ENCODE measurements at regions not wholly inside any gene's neighbourhood (a gene's known extent, or its start where the extent isn't known, plus 50 kb on each side); places are given as distances from the start of the nearest gene placed in this dataset.

DNA sequence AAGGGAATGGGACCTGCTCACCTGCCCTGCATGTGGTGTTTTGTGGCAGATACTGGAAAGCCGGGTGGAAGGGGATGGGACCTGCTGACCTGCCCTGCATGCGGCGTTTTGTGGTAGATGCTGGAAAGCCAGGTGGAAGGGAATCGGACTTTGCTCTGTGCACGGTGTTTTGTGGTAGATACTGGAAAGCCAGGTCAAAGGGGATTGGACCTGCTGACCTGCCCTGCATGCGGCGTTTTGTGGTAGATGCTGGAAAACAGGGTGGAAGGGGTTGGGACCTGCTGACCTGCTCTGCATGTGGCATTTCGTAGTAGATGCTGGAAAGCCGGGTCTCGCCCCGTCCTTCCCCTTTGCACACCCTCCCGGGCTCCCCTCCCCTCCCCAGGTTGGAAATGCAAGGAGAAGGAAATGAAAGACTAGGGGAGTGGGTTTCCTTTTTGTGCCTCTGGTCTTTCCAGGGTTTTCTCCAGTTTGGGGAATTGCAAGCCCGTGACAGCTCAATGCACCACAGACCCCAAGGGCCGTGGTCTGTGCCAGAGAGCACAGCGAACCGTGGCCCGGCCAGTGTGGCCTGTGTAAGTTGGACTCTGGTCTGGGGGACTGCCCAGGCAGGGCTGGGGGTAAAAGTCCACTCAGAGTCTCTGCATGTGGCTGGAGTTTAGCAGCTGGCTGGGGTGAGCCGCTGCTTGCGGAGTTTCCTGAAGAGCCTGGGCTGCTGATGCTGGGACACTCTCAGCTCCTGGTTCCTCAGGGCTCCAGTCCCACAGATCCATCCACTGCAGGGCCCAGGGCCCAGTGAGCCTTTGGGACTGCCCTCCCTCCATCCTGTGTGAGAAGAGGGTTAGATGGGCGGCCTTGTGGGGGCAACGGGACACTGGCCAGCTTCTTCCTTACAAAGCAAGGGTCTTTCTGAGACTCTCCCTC is 105.5 kb downstream of the CRYAA start:
- no peak for DNase-seq (ENCODE audit: low spot score)

DNA sequence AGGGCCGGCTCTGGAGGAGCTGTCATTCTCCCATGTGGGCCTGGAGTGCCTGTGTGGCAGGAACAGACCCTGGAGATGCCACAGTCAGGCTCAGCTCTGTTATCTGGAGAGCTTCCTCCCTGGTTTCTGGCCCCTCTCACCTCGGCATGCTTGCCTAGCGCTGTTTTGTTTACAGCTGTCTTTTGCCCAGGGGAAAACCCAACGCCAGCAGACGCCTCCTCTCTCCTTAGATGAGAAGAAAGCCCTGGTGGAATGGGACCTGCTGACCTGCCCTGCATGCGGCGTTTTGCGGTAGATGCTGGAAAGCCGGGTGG is 104.9 kb downstream of the CRYAA start:
- no peak for DNase-seq (ENCODE audit: low spot score)

DNA sequence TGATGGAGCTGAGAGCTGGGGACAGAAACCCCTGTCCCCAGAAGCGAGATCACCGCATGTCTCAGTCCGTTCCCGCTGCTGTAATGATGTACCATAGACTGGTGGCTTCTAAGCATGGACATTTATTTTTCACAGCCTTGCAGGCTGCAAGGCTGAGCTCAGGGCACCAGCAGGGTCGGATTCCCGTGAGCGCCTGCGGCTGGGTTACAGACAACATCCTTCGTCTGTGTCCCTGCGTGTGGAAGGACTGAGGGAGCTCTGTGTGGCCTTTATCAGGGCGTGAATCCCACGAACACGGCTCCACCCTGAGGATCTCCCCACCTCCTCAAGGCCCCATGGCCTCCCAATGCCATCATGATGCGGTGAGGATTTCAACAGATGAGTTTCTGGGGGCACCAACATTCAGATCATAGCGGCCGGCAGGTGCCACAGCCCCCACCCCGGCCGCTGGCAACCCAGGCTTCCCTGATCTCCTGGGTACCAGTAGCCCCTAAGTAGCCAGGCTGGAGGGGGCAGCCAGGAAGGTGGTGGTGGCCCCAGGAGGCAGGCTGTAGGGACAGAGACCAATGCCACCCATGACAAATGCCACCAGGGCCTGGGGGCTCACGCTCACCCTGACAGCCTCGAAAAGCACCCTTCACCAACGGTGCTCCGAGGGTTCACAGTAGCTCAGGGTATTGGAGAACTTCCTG is 104.4 kb downstream of the CRYAA start:
- no peak for DNase-seq (ENCODE audit: low spot score)

DNA sequence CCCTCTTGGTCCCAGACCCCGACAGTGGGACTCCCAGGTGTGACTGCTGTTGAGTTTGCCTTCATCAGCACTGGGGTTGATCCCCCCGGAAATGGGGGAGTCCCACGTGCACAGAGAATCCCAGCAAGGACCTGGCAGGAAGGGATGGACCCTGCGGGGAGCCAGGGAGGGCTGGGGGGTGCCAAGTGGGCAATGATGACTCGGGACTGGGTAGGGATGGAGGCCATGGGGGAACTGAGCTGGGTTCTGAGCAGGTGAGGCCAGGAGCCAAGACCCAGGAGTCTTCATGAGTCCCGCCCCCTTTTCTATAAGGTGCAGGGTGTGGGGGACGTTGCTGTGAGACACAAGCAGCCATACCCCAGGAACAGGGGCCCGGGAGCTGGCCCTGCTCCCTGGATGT is 103.8 kb downstream of the CRYAA start:
- no peak for DNase-seq (ENCODE audit: low spot score)

DNA sequence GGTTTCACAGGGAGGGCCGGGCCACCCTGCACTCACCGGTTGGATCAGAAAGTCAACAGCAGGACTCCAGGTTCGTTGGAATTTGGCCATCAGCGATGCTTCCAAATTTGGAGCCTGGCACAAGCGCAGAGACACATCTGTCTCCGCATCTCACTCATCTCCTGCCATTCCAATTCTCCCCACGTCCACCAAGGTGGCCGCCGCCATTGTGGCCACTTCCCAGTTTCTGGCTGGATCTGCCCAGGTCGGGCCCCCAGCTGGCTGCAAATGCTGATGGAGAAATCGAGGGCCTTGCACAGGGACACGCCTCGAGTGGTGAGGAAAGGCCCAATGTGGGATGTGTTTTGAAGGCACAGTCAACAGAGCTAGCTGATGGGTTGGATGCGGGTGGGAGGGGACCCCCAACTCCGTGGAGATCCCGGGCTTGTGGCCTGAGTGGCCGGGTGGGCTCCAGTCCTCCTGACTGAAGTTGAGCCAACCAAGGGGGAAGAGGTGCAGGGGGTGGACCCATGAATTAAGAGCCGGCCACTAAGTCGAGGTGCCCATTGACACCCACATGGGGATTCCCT is 102.7 kb downstream of the CRYAA start:
- DNase-seq (ENCODE audit: low spot score), result no peak

DNA sequence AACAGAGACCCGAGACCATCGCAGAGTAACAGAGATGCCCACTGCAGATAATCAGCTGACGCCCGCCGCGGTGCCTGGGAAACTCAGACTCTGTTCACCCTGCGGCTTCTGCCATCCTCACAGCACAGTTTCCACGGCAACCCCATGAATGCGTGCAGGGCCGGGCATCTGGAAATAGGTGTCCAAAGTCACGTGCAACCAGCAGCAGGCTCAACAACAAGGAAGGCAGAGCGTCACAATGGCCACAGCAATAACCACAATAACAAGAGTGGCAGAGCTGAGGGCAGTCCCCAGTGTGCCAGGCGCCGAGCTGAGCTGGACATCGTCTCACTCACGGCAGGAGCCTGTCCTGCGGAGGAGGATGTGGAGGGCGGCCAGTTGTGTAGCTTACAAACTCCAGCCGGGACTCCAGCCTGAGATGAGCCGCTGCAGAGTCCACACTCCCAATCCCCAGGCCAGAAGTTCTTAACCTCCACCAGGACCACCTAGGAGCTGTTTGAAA is 102.0 kb downstream of the CRYAA start:
- DNase-seq (ENCODE audit: low spot score), result no peak

DNA sequence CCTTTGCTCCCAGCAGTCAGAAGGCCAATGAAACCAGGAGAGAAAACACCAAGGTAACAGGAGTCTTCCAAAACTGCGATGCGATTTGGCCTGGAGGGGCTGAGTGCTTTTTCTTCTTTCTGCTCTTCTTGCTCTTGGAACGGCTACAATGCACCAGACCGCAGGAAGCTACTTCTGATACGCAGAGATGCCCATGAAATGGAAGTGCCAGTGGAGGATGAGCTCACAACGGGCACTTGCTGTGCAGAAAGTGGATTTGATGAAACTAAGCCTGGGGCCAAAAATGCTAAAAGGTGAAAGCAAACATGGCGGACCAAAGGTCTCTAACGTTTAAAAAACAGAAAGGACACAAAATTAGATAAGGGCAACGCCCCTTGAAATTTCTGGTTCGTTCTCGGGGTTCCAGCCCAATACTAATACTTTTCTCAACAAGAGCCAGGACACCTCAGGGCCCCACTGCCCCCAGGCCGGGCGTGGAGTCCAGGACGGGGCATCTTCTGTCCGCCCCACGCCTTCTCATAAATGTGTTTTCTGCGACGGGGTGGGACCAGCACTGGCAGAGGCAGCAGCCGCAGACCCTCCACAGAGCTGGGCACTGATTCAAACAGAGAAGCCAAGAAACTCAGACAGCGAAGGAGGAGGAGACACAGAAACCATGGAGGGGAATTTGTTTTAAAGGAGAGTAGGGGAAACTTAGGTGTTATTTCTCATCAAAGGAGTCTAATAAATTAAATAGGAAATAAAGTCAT is 101.3 kb downstream of the CRYAA start:
- no peak for DNase-seq (ENCODE audit: low spot score)

DNA sequence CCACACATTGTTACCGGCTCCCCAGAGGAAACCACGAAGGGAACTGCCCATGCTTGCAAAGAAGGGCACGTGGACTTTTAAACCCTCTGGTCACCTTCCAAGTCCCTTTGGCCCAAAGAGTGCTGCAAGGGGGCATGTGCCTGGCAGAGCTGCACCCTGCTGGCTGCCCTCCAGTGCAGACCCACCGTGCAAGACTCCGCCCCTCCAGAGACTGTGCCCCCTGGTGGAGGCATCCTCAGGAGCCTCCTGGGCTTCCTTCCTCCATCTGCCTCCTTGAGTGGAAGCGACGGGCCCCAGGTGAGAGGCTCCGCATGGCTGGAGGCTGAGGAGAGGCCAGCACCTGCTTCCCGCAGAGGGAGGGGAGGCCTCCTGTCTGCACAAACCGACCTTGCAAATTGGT is 100.6 kb downstream of the CRYAA start:
- DNase-seq (ENCODE audit: low spot score), result no peak

DNA sequence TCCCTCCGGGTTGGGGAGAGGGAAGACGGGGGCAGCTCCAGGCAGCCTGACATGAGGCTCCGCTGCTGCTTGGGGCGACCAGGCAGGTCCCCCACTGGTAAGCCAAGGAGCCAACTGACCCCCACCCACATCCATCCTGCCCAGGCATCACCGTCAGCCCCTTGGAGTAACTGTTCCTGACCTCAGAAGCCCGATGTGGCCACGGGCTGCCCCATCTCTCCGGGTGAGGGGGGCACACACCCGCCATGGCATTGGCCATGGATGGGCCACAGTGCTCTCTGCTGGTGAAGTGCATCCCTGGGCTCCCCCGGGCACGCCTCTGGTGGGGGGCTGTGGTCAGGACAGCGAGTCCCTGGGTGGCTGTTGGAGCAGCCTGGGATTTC is 100.0 kb downstream of the CRYAA start:
- DNase-seq (ENCODE audit: low spot score), result no peak

DNA sequence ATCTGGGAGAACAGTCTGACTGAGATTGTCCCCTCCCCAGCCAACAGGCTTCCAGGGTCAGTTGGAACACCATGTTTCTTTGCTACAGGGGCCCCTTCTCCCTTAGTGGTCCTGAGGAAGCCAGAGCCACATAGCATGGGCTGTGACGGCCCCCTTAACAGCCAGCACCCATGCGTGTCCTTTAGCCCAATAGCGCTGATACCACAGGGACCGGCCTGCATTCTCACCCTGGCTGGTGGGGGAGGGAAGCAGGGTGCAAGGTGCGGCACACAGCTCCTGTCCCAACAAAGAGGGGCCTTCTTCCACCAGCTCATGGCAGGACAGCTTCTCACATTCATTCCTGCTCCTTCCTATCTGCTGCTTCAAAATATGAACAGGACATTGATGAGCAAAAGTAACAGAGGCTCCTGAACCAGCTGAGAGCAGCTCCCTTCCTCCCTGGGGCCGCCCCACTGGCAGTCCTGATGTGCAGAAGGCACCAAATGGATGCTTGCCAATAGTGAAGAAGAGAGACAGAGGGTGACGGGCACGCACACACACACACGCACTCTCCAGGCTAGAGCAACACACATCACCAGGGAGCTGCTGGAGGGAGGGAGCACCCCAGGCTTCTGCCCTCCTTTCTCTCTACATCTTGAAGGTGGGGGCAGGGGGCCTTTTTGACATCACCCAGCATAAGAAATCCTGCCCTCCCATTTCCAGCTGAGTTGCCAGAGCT is 99.4 kb downstream of the CRYAA start:
- DNase-seq (ENCODE audit: low spot score), result no peak

DNA sequence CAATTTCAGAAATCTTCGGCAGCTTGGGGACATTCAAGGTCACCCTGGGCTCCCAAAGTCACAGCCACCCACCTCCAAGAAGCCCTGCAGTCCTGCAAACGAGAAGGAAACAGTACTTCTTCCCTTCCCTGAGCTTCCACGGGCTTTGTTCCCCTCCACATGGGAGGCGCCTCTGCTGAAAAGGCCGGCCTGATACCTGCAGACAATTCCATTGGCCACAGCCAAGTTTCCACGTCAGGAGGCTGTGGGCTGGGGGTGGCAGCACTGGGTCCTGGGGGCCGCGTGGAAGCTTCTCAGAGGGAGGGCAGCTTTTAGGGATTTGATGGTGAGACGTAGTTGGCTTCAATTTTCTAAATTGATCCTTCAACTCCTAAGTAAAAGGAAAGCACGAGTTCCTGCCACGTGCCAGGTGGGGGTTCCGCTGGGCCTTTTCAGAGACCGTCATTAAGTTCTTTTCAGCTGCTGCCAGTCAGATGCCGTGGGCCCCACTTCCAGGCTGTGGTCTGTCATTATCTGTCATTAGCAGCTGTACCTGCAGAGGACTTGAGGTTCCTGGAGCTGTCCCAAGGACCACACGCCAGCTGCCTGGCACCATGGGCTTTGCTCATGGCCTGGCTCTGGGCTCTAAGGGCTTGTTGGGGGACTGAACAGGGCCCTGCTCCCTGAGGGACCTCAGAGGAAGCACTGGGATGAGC is 98.7 kb downstream of the CRYAA start:
- no peak for DNase-seq (ENCODE audit: low spot score)

DNA sequence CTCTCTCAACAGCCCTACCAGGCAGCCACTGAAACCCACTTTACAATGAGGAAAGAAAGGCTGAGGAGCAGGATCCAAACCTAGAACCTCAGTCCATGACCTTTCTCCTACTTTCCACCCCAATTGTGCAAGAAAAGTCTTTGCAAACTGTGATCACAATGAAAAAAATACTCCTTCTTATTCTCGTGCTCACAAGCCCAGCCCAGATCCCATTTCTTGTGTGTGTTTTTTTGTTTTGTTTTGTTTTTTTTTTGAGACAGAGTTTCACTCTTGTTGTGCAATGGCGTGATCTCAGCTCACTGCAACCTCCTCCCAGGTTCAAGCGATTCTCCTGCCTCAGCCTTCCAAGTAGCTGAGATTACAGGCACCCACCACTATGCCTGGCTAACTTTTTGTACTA is 97.7 kb downstream of the CRYAA start:
- no peak for DNase-seq (ENCODE audit: low spot score)

DNA sequence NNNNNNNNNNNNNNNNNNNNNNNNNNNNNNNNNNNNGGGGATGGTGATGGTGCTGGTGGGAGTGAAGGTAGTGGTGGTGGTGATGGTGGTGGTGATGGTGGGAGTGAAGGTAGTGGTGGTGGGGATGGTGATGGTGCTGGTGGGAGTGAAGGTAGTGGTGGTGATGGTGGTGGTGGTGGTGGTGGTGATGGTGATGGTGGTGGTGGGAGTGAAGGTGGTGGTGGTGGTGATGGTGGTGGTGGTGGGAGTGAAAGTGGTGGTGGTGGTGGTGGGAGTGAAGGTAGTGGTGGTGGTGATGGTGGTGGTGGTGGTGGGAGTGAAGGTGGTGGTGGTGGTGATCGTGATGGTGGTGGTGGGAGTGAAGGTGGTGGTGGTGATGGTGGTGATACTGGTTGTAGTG is 93.6 kb downstream of the CRYAA start:
- DNase-seq (ENCODE audit: low spot score), result no peak
